Mammary epithelial cell (primary cell): ENCODE measurements at regions not wholly inside any gene's neighbourhood (a gene's known extent, or its start where the extent isn't known, plus 50 kb on each side); places are given as distances from the start of the nearest gene placed in this dataset.

Source experiments
- EZH2 ChIP-seq: IDR thresholded peaks from 2 replicates; pipeline ENCODE4 v1.6.1; 2012; ENCODE audit warnings: low read length, inconsistent platforms, borderline replicate concordance
- TF ChIP-seq, protein P1 (sequence below), 2 donors: IDR thresholded peaks in 1 of 2; conservative IDR thresholded peaks in 1 of 2; 2 replicates each; pipeline ENCODE4 v1.5.1; 2011 to 2012; ENCODE audit warnings: inconsistent platforms in 2 of 2, low read length in 2 of 2, mild to moderate bottlenecking in 2 of 2, control low read depth in 1 of 2, low read depth in 1 of 2; ENCODE audit not compliant: insufficient read depth in 1 of 2; ENCODE audit errors: extremely low read depth in 1 of 2

DNA sequence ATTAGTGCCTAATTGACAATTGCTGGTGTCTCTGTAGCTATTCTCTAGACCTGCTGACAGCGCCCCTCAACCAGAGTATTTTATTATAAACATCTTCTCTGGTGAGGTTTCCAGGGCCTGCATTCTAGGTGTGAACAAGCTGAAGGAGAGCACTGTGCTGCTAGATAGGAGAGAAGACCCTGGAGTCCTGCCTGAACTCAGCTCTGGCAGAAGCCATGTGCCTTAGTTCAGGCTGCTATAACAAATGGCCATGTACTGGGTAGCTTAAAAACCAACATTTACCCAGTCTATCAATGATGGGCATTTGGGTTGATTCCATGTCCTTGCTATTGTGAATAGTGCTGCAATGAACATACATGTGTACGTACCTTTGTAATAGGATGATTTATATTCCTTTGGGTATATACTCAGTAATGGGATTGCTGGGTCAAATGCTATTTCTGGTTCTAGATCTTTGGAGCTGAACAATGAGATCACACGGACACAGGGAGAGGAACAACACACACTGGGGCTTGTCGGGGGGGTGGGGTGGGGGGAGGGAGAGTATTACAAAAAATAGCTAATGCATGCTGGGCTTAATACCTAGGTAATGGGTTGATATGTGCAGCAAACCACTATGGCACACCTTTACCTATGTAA is 185.5 kb upstream of the CPEB2 start:
- TF ChIP-seq, protein P1, sequence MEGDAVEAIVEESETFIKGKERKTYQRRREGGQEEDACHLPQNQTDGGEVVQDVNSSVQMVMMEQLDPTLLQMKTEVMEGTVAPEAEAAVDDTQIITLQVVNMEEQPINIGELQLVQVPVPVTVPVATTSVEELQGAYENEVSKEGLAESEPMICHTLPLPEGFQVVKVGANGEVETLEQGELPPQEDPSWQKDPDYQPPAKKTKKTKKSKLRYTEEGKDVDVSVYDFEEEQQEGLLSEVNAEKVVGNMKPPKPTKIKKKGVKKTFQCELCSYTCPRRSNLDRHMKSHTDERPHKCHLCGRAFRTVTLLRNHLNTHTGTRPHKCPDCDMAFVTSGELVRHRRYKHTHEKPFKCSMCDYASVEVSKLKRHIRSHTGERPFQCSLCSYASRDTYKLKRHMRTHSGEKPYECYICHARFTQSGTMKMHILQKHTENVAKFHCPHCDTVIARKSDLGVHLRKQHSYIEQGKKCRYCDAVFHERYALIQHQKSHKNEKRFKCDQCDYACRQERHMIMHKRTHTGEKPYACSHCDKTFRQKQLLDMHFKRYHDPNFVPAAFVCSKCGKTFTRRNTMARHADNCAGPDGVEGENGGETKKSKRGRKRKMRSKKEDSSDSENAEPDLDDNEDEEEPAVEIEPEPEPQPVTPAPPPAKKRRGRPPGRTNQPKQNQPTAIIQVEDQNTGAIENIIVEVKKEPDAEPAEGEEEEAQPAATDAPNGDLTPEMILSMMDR (conservative IDR thresholded peaks at IDR 0.05 in 1 of 2, IDR thresholded peaks at IDR 0.05 in 1 of 2; ENCODE audit: extremely low read depth in 1 of 2, insufficient read depth in 1 of 2, low read depth in 1 of 2, low read length in 2 of 2): no peak
- TF ChIP-seq EZH2: no peak
